ENCODE measurements at regions not wholly inside any gene's neighbourhood (a gene's known extent, or its start where the extent isn't known, plus 50 kb on each side); places are given as distances from the start of the nearest gene placed in this dataset.

GRCh38 chr2:239625156-239625845 lies 224.5 kb upstream of the HDAC4 start:
- no peak for ATAC-seq
- TF ChIP-seq ZNF565 (CRISPR knock-in tag; conservative IDR thresholded peaks at IDR 0.05; ENCODE audit: low read depth) (no peak), TCF4 (CRISPR knock-in tag; IDR thresholded peaks at IDR 0.05; ENCODE audit: borderline replicate concordance) (no peak), BACH2 (CRISPR knock-in tag; IDR thresholded peaks at IDR 0.05; ENCODE audit: borderline replicate concordance) (no peak), POU6F1 (CRISPR knock-in tag; IDR thresholded peaks at IDR 0.05; ENCODE audit: borderline replicate concordance, low read depth) (no peak), ZNF70 (CRISPR knock-in tag; IDR thresholded peaks at IDR 0.05) (no peak), ZNF8 (CRISPR knock-in tag; IDR thresholded peaks at IDR 0.05) (no peak), PATZ1 (CRISPR knock-in tag; IDR thresholded peaks at IDR 0.05; ENCODE audit: borderline replicate concordance) (no peak), SNAI2 (CRISPR knock-in tag; IDR thresholded peaks at IDR 0.05) (no peak), PPARA (CRISPR knock-in tag; IDR thresholded peaks at IDR 0.05; ENCODE audit: borderline replicate concordance) (no peak), GLIS3 (CRISPR knock-in tag; IDR thresholded peaks at IDR 0.05) (no peak), ESRRG (CRISPR knock-in tag; IDR thresholded peaks at IDR 0.05) (no peak), CSRNP3 (CRISPR knock-in tag; IDR thresholded peaks at IDR 0.05) (no peak), CREB5 (CRISPR knock-in tag; IDR thresholded peaks at IDR 0.05; ENCODE audit: low read depth) (no peak), ZFP30 (CRISPR knock-in tag; IDR thresholded peaks at IDR 0.05) (no peak), ARNTL (CRISPR knock-in tag; IDR thresholded peaks at IDR 0.05; ENCODE audit: borderline replicate concordance, low read depth) (no peak)

GRCh38 chr2:239621611-239622010 lies 220.8 kb upstream of the HDAC4 start:
- ATAC-seq, result no peak
- TF ChIP-seq TOX (CRISPR knock-in tag; IDR thresholded peaks at IDR 0.05; ENCODE audit: borderline replicate concordance), result no peak
- no peak for TF ChIP-seq POU6F1 (CRISPR knock-in tag; IDR thresholded peaks at IDR 0.05; ENCODE audit: borderline replicate concordance, low read depth)
- no peak for TF ChIP-seq TCF4 (CRISPR knock-in tag; IDR thresholded peaks at IDR 0.05; ENCODE audit: borderline replicate concordance)
- no peak for TF ChIP-seq TSHZ2 (CRISPR knock-in tag; IDR thresholded peaks at IDR 0.05)
- TF ChIP-seq CSRNP3 (CRISPR knock-in tag; IDR thresholded peaks at IDR 0.05), result no peak
- TF ChIP-seq PATZ1 (CRISPR knock-in tag; IDR thresholded peaks at IDR 0.05; ENCODE audit: borderline replicate concordance), result no peak
